NCI-H2227 treated with DMSO at 0.1 percent for 48 hours (cell line): ENCODE measurements at regions not wholly inside any gene's neighbourhood (a gene's known extent, or its start where the extent isn't known, plus 50 kb on each side); places are given as distances from the start of the nearest gene placed in this dataset.

Source experiments
- DNase-seq: peaks from one replicate; lab custom pipeline; 2025; lab: John Stamatoyannopoulos, UW

- DNase-seq = no peak
Measured at GRCh38 chr9:121601194-121601593, 50.2 kb upstream of the DAB2IP start.
